Keratinocyte (primary cell): ENCODE measurements at regions not wholly inside any gene's neighbourhood (a gene's known extent, or its start where the extent isn't known, plus 50 kb on each side); places are given as distances from the start of the nearest gene placed in this dataset.

Experiments used
- DNase-seq: peaks from one replicate; pipeline ENCODE4 v3.0.0-alpha.2; 2011; ENCODE audit warnings: low read depth, missing footprints, low spot score
- FAIRE-seq: peaks from 2 replicates; lab custom pipeline; 2011; peaks lifted over from hg19 to GRCh38; lab: Jason Lieb, UNC
- H2AFZ ChIP-seq: 2 replicates; pipeline ENCODE4 v1.6.0; 2012; ENCODE audit warnings: low read length, control low read depth, inconsistent platforms; ENCODE audit not compliant: control insufficient read depth
- H3K27ac ChIP-seq: 2 replicates; pipeline ENCODE4 v1.5.1; 2011; ENCODE audit warnings: low read length; ENCODE audit not compliant: control insufficient read depth, insufficient read depth
- H3K27me3 ChIP-seq: 3 replicates; pipeline ENCODE4 v1.6.0; 2011; ENCODE audit warnings: low read length; ENCODE audit not compliant: control insufficient read depth, insufficient read depth; ENCODE audit errors: extremely low read depth
- H3K36me3 ChIP-seq, 2 experiments: 2 replicates in 1 of 2; 3 replicates in 1 of 2; pipeline ENCODE4 v1.5.1; 2011; ENCODE audit warnings: low read length in 2 of 2, mild to moderate bottlenecking in 1 of 2; ENCODE audit not compliant: control insufficient read depth in 2 of 2, insufficient read depth in 2 of 2; ENCODE audit errors: extremely low read depth in 1 of 2
- H3K4me1 ChIP-seq: 3 replicates; pipeline ENCODE4 v1.5.1; 2011; ENCODE audit warnings: low read length; ENCODE audit not compliant: control insufficient read depth, insufficient read depth; ENCODE audit errors: extremely low read depth
- H3K4me2 ChIP-seq: 3 replicates; pipeline ENCODE4 v1.6.0; 2011; ENCODE audit warnings: low read depth, low read length; ENCODE audit not compliant: control insufficient read depth, insufficient read depth; ENCODE audit errors: extremely low read depth
- H3K4me3 ChIP-seq, 3 experiments: fragments of 200-600 bp in 1 of 3; sonication (generic) in 1 of 3; 2 replicates in 2 of 3; 3 replicates in 1 of 3; pipeline ENCODE4 v1.5.1; 2011 to 2016; ENCODE audit warnings: low read length in 3 of 3, mild to moderate bottlenecking in 3 of 3, control low read depth in 2 of 3, inconsistent platforms in 1 of 3, low read depth in 1 of 3, mixed read lengths in 1 of 3, mixed run types in 1 of 3, moderate library complexity in 1 of 3; ENCODE audit not compliant: control insufficient read depth in 2 of 3, insufficient read depth in 2 of 3; ENCODE audit errors: extremely low read depth in 1 of 3
- H3K79me2 ChIP-seq: 2 replicates; pipeline ENCODE4 v1.6.0; 2012; ENCODE audit warnings: low read length; ENCODE audit not compliant: control insufficient read depth, insufficient read depth
- H3K9ac ChIP-seq: 3 replicates; pipeline ENCODE4 v1.6.0; 2011; ENCODE audit warnings: low read length; ENCODE audit not compliant: control insufficient read depth, insufficient read depth; ENCODE audit errors: extremely low read depth
- H3K9me1 ChIP-seq: 3 replicates; pipeline ENCODE4 v1.6.0; 2011; ENCODE audit warnings: low read length; ENCODE audit not compliant: control insufficient read depth, insufficient read depth; ENCODE audit errors: extremely low read depth
- H3K9me3 ChIP-seq: 2 replicates; pipeline ENCODE4 v1.5.1; 2012; ENCODE audit warnings: low read depth, low read length; ENCODE audit not compliant: control insufficient read depth
- H4K20me1 ChIP-seq: 3 replicates; pipeline ENCODE4 v1.6.0; 2011; ENCODE audit warnings: low read length; ENCODE audit not compliant: control insufficient read depth, insufficient read depth; ENCODE audit errors: extremely low read depth
- EZH2 ChIP-seq: IDR thresholded peaks from one replicate; pipeline ENCODE4 v1.6.1; 2012; ENCODE audit warnings: inconsistent platforms, mild to moderate bottlenecking, low read length, moderate library complexity
- dilution Hi-C: fragments of 300-500 bp; cut with MboI; formaldehyde crosslinking; loops from one replicate; pipeline ENCODE4 v1.7.0; 2020; ENCODE audit warnings: low sequenced_read_pairs; ENCODE audit not compliant: extremely low pct_ligation_motif_present
- TF ChIP-seq, protein P1 (sequence below), 3 experiments: IDR thresholded peaks in 1 of 3; conservative IDR thresholded peaks in 1 of 3; optimal IDR thresholded peaks in 1 of 3; 2 replicates in 2 of 3; 3 replicates in 1 of 3; pipeline versions ENCODE3 to v1.5.1; 2011; ENCODE audit warnings: low read length in 3 of 3, mild to moderate bottlenecking in 3 of 3, moderate library complexity in 2 of 3, control low read depth in 1 of 3, inconsistent platforms in 1 of 3; ENCODE audit not compliant: insufficient read depth in 2 of 3; ENCODE audit errors: extremely low read depth in 1 of 3

DNA sequence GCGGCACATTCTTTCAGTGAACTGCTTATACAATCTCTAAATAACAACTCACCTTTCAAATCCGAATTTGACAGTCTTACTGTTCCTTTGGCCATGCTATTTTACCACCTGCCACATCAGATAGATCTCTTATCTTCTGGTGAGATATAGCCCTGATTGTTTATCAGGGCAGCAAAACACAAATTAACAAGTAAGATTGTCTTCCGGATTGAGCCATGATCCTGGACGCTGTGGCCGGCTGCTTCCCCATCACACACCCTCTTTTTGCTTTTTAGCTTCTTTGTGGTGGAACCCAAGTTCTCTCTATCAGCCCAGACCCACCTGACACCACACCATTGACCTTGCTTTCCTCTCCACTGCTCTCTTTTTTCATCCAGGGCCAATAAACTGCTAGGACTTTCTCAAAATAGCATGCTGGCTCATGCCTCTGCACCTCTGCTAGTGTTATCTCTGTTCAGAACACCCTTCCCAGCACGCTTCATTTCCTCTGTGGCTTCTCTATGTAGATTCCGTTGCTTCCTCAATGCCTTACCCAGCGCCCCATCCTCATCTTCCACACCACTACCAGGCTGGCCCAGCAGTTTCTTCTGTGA lies 111.8 kb upstream of the CNTNAP5 start:
- no peaks in the 10 kb centered on the region for H3K4me1 ChIP-seq
- no peaks in the 10 kb centered on the region for H4K20me1 ChIP-seq
- H3K9me3 ChIP-seq: no peaks in the 10 kb centered on the region
- DNase-seq (no peak), FAIRE-seq (no peak)
- no peak overlapping the region for H2AFZ ChIP-seq
- TF ChIP-seq, protein P1, sequence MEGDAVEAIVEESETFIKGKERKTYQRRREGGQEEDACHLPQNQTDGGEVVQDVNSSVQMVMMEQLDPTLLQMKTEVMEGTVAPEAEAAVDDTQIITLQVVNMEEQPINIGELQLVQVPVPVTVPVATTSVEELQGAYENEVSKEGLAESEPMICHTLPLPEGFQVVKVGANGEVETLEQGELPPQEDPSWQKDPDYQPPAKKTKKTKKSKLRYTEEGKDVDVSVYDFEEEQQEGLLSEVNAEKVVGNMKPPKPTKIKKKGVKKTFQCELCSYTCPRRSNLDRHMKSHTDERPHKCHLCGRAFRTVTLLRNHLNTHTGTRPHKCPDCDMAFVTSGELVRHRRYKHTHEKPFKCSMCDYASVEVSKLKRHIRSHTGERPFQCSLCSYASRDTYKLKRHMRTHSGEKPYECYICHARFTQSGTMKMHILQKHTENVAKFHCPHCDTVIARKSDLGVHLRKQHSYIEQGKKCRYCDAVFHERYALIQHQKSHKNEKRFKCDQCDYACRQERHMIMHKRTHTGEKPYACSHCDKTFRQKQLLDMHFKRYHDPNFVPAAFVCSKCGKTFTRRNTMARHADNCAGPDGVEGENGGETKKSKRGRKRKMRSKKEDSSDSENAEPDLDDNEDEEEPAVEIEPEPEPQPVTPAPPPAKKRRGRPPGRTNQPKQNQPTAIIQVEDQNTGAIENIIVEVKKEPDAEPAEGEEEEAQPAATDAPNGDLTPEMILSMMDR (optimal IDR thresholded peaks at IDR 0.05 in 1 of 3, IDR thresholded peaks at IDR 0.05 in 1 of 3, conservative IDR thresholded peaks at IDR 0.05 in 1 of 3; ENCODE audit: extremely low read depth in 1 of 3, insufficient read depth in 2 of 3, low read length in 3 of 3): no peak
- TF ChIP-seq EZH2: no peak
- no peaks in the 10 kb centered on the region for H3K36me3 ChIP-seq
- H3K4me2 ChIP-seq: no peak overlapping the region
- no peaks in the 10 kb centered on the region for H3K27me3 ChIP-seq
- H3K27ac ChIP-seq: no peak overlapping the region
- H3K9ac ChIP-seq: no peak overlapping the region
- H3K79me2 ChIP-seq: no peaks in the 10 kb centered on the region
- dilution Hi-C loops: no loop called here
- no peaks in the 10 kb centered on the region for H3K9me1 ChIP-seq
- no peak overlapping the region for H3K4me3 ChIP-seq

DNA sequence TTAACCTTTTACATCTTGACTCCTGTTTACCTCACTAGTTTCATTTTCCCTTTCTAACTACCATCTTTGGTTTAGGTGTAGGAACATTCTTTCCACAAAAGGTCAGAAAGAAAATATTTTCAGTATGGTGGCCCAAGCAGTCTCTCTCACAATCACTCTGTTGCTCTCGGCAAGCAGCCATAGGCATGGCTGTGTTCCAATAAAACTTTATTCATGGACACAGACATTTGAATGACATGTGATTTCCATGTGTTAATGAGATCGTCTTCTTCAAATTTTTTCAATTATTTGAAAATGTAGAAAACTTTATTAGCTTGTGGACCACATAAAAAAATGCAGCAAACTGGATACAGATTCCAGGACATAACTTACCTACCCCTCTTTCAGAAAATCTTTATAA lies 109.7 kb upstream of the CNTNAP5 start:
- no peak overlapping the region for H3K9ac ChIP-seq
- no peaks in the 10 kb centered on the region for H3K36me3 ChIP-seq
- H3K79me2 ChIP-seq: no peaks in the 10 kb centered on the region
- no peaks in the 10 kb centered on the region for H3K27me3 ChIP-seq
- no peak overlapping the region for H3K27ac ChIP-seq
- no peaks in the 10 kb centered on the region for H3K9me1 ChIP-seq
- no peaks in the 10 kb centered on the region for H3K4me1 ChIP-seq
- TF ChIP-seq EZH2: no peak
- TF ChIP-seq, protein P1 (optimal IDR thresholded peaks at IDR 0.05 in 1 of 3, IDR thresholded peaks at IDR 0.05 in 1 of 3, conservative IDR thresholded peaks at IDR 0.05 in 1 of 3; ENCODE audit: extremely low read depth in 1 of 3, insufficient read depth in 2 of 3, low read length in 3 of 3): no peak
- H4K20me1 ChIP-seq: no peaks in the 10 kb centered on the region
- DNase-seq (no peak), FAIRE-seq (no peak)
- dilution Hi-C loops: no loop called here
- no peaks in the 10 kb centered on the region for H3K9me3 ChIP-seq
- H2AFZ ChIP-seq: no peak overlapping the region
- H3K4me3 ChIP-seq: no peak overlapping the region
- H3K4me2 ChIP-seq: no peak overlapping the region
